ENCODE measurements at regions not wholly inside any gene's neighbourhood (a gene's known extent, or its start where the extent isn't known, plus 50 kb on each side); places are given as distances from the start of the nearest gene placed in this dataset.

GRCh38 chr2:23243073-23243659 lies 141.8 kb upstream of the KLHL29 start:
- intact Hi-C loops (cut with DNase I): no loop called here
- no peak overlapping the region for H3K27ac ChIP-seq
- H3K9me3 ChIP-seq: no peaks in the 10 kb centered on the region
- TF ChIP-seq POLR2A (IDR thresholded peaks at IDR 0.05): no peak
- TF ChIP-seq POLR2AphosphoS5 (IDR thresholded peaks at IDR 0.05): no peak
- TF ChIP-seq, protein P1, sequence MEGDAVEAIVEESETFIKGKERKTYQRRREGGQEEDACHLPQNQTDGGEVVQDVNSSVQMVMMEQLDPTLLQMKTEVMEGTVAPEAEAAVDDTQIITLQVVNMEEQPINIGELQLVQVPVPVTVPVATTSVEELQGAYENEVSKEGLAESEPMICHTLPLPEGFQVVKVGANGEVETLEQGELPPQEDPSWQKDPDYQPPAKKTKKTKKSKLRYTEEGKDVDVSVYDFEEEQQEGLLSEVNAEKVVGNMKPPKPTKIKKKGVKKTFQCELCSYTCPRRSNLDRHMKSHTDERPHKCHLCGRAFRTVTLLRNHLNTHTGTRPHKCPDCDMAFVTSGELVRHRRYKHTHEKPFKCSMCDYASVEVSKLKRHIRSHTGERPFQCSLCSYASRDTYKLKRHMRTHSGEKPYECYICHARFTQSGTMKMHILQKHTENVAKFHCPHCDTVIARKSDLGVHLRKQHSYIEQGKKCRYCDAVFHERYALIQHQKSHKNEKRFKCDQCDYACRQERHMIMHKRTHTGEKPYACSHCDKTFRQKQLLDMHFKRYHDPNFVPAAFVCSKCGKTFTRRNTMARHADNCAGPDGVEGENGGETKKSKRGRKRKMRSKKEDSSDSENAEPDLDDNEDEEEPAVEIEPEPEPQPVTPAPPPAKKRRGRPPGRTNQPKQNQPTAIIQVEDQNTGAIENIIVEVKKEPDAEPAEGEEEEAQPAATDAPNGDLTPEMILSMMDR (IDR thresholded peaks at IDR 0.05): no peak
- no peak for DNase-seq (ENCODE audit: low spot score)
- H3K36me3 ChIP-seq: no peaks in the 10 kb centered on the region
- H3K4me1 ChIP-seq (replicated peaks): no peaks in the 10 kb centered on the region
- WGBS: 39% methylated on average over 5 of the region's 5 CpGs
- H3K4me3 ChIP-seq: no peak overlapping the region
- no peaks in the 10 kb centered on the region for H3K27me3 ChIP-seq (replicated peaks; ENCODE audit: insufficient read depth)

DNA sequence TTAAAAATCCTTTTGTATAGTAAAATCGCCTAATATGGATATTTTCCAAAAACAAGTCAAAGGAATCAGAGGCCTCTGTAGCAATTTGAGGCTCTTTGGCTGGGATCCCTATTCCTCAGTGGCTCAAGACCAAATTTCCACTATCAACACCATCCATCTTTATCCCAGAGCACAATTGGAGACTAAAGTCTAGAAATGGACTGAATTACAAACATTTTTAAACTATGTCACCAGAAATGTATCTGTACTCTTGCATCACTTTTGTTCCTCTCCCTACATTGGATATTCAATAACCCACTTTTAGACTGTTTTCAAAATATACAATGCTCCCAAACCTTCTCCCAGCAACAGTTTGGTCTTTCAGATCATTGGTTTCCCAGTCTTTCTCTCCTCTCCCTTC lies 140.4 kb upstream of the KLHL29 start:
- no peak for DNase-seq (ENCODE audit: low spot score)
- no peaks in the 10 kb centered on the region for H3K36me3 ChIP-seq
- no peak overlapping the region for H3K27ac ChIP-seq
- no peaks in the 10 kb centered on the region for H3K27me3 ChIP-seq (replicated peaks; ENCODE audit: insufficient read depth)
- no peaks in the 10 kb centered on the region for H3K4me1 ChIP-seq (replicated peaks)
- intact Hi-C loops (cut with DNase I): no loop called here
- 59% methylated on average over 1 of the region's 1 CpG for WGBS
- no peak overlapping the region for H3K4me3 ChIP-seq
- TF ChIP-seq POLR2AphosphoS5 (IDR thresholded peaks at IDR 0.05) (no peak), POLR2A (IDR thresholded peaks at IDR 0.05) (no peak)
- TF ChIP-seq, protein P1 (IDR thresholded peaks at IDR 0.05): no peak
- no peaks in the 10 kb centered on the region for H3K9me3 ChIP-seq

- no peaks in the 10 kb centered on the region for H3K27me3 ChIP-seq (replicated peaks; ENCODE audit: insufficient read depth)
- H3K4me3 ChIP-seq: no peak overlapping the region
- 43% methylated on average over 4 of the region's 4 CpGs for WGBS
- no peaks in the 10 kb centered on the region for H3K36me3 ChIP-seq
- no peak for DNase-seq (ENCODE audit: low spot score)
- TF ChIP-seq POLR2AphosphoS5 (IDR thresholded peaks at IDR 0.05) (no peak), POLR2A (IDR thresholded peaks at IDR 0.05) (no peak)
- TF ChIP-seq, protein P1 (IDR thresholded peaks at IDR 0.05): no peak
- H3K4me1 ChIP-seq (replicated peaks): no peaks in the 10 kb centered on the region
- H3K9me3 ChIP-seq: no peaks in the 10 kb centered on the region
- intact Hi-C loops (cut with DNase I): no loop called here
- H3K27ac ChIP-seq: no peak overlapping the region
Observed at GRCh38 chr2:23246992-23247683, 137.8 kb upstream of the KLHL29 start.

GRCh38 chr2:23248667-23249066 lies 136.3 kb upstream of the KLHL29 start:
- no peak for DNase-seq (ENCODE audit: low spot score)
- Histone ChIP-seq H3K4me3 (no peak overlapping the region), H3K27ac (no peak overlapping the region), H3K4me1 (replicated peaks) (no peaks in the 10 kb centered on the region), H3K36me3 (no peaks in the 10 kb centered on the region), H3K27me3 (replicated peaks; ENCODE audit: insufficient read depth) (no peaks in the 10 kb centered on the region), H3K9me3 (no peaks in the 10 kb centered on the region)
- TF ChIP-seq, protein P1 (IDR thresholded peaks at IDR 0.05): no peak
- no peak for TF ChIP-seq POLR2A (IDR thresholded peaks at IDR 0.05)
- TF ChIP-seq POLR2AphosphoS5 (IDR thresholded peaks at IDR 0.05): no peak
- intact Hi-C loops (cut with DNase I): no loop called here
- WGBS: 65% methylated on average over 1 of the region's 1 CpG

DNA sequence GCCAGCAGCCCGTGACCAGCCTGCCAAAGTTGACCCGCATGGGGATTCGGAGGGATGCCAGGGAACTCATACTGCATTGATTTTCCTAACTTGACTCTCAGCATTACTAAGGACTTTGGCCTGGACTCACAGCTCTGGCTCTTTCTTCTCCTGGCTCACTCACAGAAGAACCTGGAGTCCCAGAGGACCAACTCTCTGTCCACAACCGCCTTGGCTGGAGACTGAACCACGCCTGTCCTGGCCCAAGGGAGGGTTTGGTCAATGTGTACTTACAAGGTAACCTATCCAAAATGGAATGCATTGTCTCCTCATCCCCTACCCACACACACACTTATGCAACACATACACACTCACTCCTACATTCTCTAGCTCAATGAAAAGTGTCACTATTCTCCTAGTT lies 135.6 kb upstream of the KLHL29 start:
- Histone ChIP-seq H3K4me1 (replicated peaks) (no peaks in the 10 kb centered on the region), H3K36me3 (no peaks in the 10 kb centered on the region), H3K9me3 (no peaks in the 10 kb centered on the region), H3K27me3 (replicated peaks; ENCODE audit: insufficient read depth) (no peaks in the 10 kb centered on the region), H3K4me3 (no peak overlapping the region), H3K27ac (no peak overlapping the region)
- TF ChIP-seq, protein P1 (IDR thresholded peaks at IDR 0.05): no peak
- TF ChIP-seq POLR2AphosphoS5 (IDR thresholded peaks at IDR 0.05) (no peak), POLR2A (IDR thresholded peaks at IDR 0.05) (no peak)
- intact Hi-C loops (cut with DNase I): no loop called here
- 92% methylated on average over 5 of the region's 5 CpGs for WGBS
- no peak for DNase-seq (ENCODE audit: low spot score)
